A673 (cell line): ENCODE measurements at regions not wholly inside any gene's neighbourhood (a gene's known extent, or its start where the extent isn't known, plus 50 kb on each side); places are given as distances from the start of the nearest gene placed in this dataset.

Experiments
- EZH2 ChIP-seq: fragments of 200-600 bp; sonication (generic); IDR thresholded peaks from 2 replicates; pipeline ENCODE4 v1.6.1; 2017; ENCODE audit warnings: borderline replicate concordance, low read depth, mild to moderate bottlenecking, mixed read lengths, antibody characterized with exemption, low read length; ENCODE audit not compliant: poor library complexity, severe bottlenecking
- TF ChIP-seq, protein P1 (sequence below): fragments of 300-800, 200-600 bp; sonication (generic); conservative IDR thresholded peaks from 2 replicates; pipeline ENCODE4 v1.5.1; 2017; ENCODE audit warnings: low read depth, mild to moderate bottlenecking, antibody characterized with exemption, low read length, moderate library complexity, mixed read lengths

DNA sequence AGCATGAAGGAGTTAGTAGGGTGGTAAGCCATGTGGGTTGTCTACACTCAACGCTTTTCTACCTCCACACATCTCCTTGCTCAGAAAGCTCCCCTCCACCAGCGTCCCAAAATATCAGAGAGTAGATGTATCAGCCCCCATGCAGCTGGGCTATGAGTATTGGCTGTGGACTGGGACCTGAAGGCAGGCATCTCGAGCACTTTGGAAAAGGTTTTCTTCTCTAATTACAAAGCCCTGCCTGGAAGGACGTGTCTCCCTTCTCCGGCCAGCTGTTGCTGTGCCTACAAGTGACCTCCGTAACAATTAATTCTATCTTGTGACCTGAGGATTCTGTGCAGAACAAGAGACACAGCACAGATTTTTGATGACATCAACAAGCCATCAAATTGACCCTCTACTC lies 142.0 kb upstream of the RUNX1 start:
- no peak for TF ChIP-seq EZH2
- TF ChIP-seq, protein P1, sequence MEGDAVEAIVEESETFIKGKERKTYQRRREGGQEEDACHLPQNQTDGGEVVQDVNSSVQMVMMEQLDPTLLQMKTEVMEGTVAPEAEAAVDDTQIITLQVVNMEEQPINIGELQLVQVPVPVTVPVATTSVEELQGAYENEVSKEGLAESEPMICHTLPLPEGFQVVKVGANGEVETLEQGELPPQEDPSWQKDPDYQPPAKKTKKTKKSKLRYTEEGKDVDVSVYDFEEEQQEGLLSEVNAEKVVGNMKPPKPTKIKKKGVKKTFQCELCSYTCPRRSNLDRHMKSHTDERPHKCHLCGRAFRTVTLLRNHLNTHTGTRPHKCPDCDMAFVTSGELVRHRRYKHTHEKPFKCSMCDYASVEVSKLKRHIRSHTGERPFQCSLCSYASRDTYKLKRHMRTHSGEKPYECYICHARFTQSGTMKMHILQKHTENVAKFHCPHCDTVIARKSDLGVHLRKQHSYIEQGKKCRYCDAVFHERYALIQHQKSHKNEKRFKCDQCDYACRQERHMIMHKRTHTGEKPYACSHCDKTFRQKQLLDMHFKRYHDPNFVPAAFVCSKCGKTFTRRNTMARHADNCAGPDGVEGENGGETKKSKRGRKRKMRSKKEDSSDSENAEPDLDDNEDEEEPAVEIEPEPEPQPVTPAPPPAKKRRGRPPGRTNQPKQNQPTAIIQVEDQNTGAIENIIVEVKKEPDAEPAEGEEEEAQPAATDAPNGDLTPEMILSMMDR = no peak
